ENCODE measurements at regions not wholly inside any gene's neighbourhood (a gene's known extent, or its start where the extent isn't known, plus 50 kb on each side); places are given as distances from the start of the nearest gene placed in this dataset.

GRCh38 chr9:16100537-16101091 lies 547.8 kb downstream of the CCDC171 start:
- intact Hi-C loops (cut with DNase I): no loop called here
- Histone ChIP-seq H3K27me3 (no peaks in the 10 kb centered on the region), H3K4me1 (no peaks in the 10 kb centered on the region), H3K9me3 (no peaks in the 10 kb centered on the region), H3K27ac (no peak overlapping the region), H3K36me3 (no peaks in the 10 kb centered on the region), H3K4me3 (no peak overlapping the region)
- DNase-seq (no peak), ATAC-seq (peak in 3 of 4 donors; percentile 28 to 60 (median 38))
- no peak for TF ChIP-seq POLR2A (IDR thresholded peaks at IDR 0.05)
- TF ChIP-seq, protein P1, sequence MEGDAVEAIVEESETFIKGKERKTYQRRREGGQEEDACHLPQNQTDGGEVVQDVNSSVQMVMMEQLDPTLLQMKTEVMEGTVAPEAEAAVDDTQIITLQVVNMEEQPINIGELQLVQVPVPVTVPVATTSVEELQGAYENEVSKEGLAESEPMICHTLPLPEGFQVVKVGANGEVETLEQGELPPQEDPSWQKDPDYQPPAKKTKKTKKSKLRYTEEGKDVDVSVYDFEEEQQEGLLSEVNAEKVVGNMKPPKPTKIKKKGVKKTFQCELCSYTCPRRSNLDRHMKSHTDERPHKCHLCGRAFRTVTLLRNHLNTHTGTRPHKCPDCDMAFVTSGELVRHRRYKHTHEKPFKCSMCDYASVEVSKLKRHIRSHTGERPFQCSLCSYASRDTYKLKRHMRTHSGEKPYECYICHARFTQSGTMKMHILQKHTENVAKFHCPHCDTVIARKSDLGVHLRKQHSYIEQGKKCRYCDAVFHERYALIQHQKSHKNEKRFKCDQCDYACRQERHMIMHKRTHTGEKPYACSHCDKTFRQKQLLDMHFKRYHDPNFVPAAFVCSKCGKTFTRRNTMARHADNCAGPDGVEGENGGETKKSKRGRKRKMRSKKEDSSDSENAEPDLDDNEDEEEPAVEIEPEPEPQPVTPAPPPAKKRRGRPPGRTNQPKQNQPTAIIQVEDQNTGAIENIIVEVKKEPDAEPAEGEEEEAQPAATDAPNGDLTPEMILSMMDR (IDR thresholded peaks at IDR 0.05): no peak
- WGBS (ENCODE audit: insufficient coverage, low coverage, low lambda C conversion rate, missing lambda C conversion rate): 58% methylated on average over 2 of the region's 8 CpGs

- H3K27ac ChIP-seq: no peak overlapping the region
- WGBS (ENCODE audit: insufficient coverage, low coverage, low lambda C conversion rate, missing lambda C conversion rate): 39% methylated on average over 9 of the region's 9 CpGs
- H3K9me3 ChIP-seq: no peaks in the 10 kb centered on the region
- H3K4me1 ChIP-seq: no peaks in the 10 kb centered on the region
- no peak overlapping the region for H3K4me3 ChIP-seq
- no peak for TF ChIP-seq POLR2A (IDR thresholded peaks at IDR 0.05)
- TF ChIP-seq, protein P1 (IDR thresholded peaks at IDR 0.05): no peak
- DNase-seq: no peak
- H3K36me3 ChIP-seq: no peaks in the 10 kb centered on the region
- H3K27me3 ChIP-seq: no peaks in the 10 kb centered on the region
- intact Hi-C loops (cut with DNase I): no loop called here
- ATAC-seq: no peak
Measured at GRCh38 chr9:16102154-16102553, 549.3 kb downstream of the CCDC171 start.

DNA sequence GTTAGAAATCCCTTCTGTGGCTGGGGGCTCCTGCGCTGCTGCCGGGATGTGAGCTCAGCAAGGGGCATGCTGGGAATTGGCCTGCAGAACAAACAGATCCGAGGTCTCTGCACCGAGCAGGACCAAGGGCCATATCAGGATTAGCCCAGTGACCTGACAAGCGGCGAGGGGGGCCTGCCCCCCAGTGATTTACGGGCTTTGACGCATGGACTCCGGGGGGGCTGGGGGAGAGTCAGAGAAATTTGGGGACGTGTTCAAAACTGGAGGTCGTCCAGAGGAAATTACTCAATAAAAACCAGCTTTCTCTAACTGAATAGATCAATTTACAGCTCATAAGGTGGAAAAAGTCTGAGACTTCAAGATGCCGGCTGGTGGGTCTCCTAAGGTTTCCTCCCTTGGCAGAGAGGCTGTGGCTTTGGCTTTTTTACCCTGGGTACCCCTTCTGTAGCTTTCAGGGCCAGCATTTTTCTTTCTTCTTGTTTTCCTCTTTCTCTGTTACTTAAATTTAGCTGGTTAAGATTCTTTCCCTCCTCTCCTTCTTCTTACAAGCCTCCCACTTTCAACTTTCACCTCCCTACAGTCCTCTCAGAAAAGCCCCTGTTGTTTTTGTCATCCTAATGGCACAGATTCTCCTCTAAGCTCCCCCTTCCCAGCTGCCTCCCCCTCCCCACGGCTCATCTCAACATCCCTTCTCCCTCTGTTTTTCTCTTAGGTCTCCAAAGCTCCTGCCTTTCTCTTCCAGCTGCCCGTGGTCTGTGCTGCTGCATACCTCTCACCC lies 551.0 kb downstream of the CCDC171 start:
- H3K27ac ChIP-seq: no peak overlapping the region
- 27% methylated on average over 5 of the region's 14 CpGs for WGBS (ENCODE audit: insufficient coverage, low coverage, low lambda C conversion rate, missing lambda C conversion rate)
- H3K9me3 ChIP-seq: no peaks in the 10 kb centered on the region
- H3K36me3 ChIP-seq: no peaks in the 10 kb centered on the region
- H3K4me3 ChIP-seq: no peak overlapping the region
- H3K4me1 ChIP-seq: no peaks in the 10 kb centered on the region
- intact Hi-C loops (cut with DNase I): no loop called here
- ATAC-seq (peak in 2 of 4 donors; percentile 26 to 27), DNase-seq (no peak)
- TF ChIP-seq, protein P1 (IDR thresholded peaks at IDR 0.05): no peak
- TF ChIP-seq POLR2A (IDR thresholded peaks at IDR 0.05): no peak
- no peaks in the 10 kb centered on the region for H3K27me3 ChIP-seq

GRCh38 chr9:16105168-16106020 lies 552.6 kb downstream of the CCDC171 start:
- H3K36me3 ChIP-seq: no peaks in the 10 kb centered on the region
- H3K27me3 ChIP-seq: no peaks in the 10 kb centered on the region
- ATAC-seq (no peak), DNase-seq (no peak)
- WGBS (ENCODE audit: insufficient coverage, low coverage, low lambda C conversion rate, missing lambda C conversion rate): 67% methylated on average over 9 of the region's 9 CpGs
- H3K27ac ChIP-seq: no peak overlapping the region
- H3K4me3 ChIP-seq: no peak overlapping the region
- intact Hi-C loops (cut with DNase I): no loop called here
- H3K9me3 ChIP-seq: no peaks in the 10 kb centered on the region
- H3K4me1 ChIP-seq: no peaks in the 10 kb centered on the region
- TF ChIP-seq, protein P1 (IDR thresholded peaks at IDR 0.05): no peak
- no peak for TF ChIP-seq POLR2A (IDR thresholded peaks at IDR 0.05)

Measured in right lobe of liver (tissue), 6 donors.